ACC112 (cell line): ENCODE measurements at regions not wholly inside any gene's neighbourhood (a gene's known extent, or its start where the extent isn't known, plus 50 kb on each side); places are given as distances from the start of the nearest gene placed in this dataset.

Source experiments
- H2AFZ ChIP-seq: fragments of 200-600 bp; sonication (generic); one replicate; pipeline ENCODE4 v1.6.0; 2017; ENCODE audit warnings: antibody characterized with exemption, low read length; ENCODE audit not compliant: unreplicated experiment
- H3K27ac ChIP-seq: fragments of 200-600 bp; sonication (generic); 2 replicates; pipeline ENCODE4 v1.5.1; 2014; ENCODE audit warnings: low read depth, mild to moderate bottlenecking, antibody characterized with exemption, low read length, moderate library complexity
- H3K27me3 ChIP-seq: fragments of 200-600 bp; sonication (generic); 2 replicates; pipeline ENCODE4 v1.6.1; 2014; ENCODE audit warnings: mild to moderate bottlenecking, antibody characterized with exemption, low read length, moderate library complexity, mixed read lengths; ENCODE audit not compliant: insufficient read depth
- H3K36me3 ChIP-seq: fragments of 200-600 bp; sonication (generic); 2 replicates; pipeline ENCODE4 v1.6.1; 2016; ENCODE audit warnings: mild to moderate bottlenecking, antibody characterized with exemption, low read length, moderate library complexity, mixed read lengths; ENCODE audit not compliant: insufficient read depth
- H3K4me1 ChIP-seq: fragments of 200-600 bp; sonication (generic); one replicate; pipeline ENCODE4 v1.6.1; 2016; ENCODE audit warnings: low read length, mixed read lengths; ENCODE audit not compliant: insufficient read depth, unreplicated experiment, control insufficient read depth
- H3K4me3 ChIP-seq: fragments of 200-600 bp; sonication (generic); 2 replicates; pipeline ENCODE4 v1.5.1; 2014; ENCODE audit warnings: mild to moderate bottlenecking, low read depth, low read length
- H3K79me2 ChIP-seq: fragments of 200-600 bp; sonication (generic); one replicate; pipeline ENCODE4 v1.6.0; 2016; ENCODE audit warnings: low read length; ENCODE audit not compliant: control insufficient read depth, unreplicated experiment, insufficient read depth

- Histone ChIP-seq H3K27ac (no peak overlapping the region), H2AFZ (no peak overlapping the region), H3K4me1 (no peaks in the 10 kb centered on the region), H3K4me3 (no peak overlapping the region), H3K36me3 (no peaks in the 10 kb centered on the region), H3K27me3 (no peaks in the 10 kb centered on the region), H3K79me2 (no peaks in the 10 kb centered on the region)
These were observed 782.2 kb downstream of the TBC1D22A start for GRCh38 chr22:47544696-47545095.

DNA sequence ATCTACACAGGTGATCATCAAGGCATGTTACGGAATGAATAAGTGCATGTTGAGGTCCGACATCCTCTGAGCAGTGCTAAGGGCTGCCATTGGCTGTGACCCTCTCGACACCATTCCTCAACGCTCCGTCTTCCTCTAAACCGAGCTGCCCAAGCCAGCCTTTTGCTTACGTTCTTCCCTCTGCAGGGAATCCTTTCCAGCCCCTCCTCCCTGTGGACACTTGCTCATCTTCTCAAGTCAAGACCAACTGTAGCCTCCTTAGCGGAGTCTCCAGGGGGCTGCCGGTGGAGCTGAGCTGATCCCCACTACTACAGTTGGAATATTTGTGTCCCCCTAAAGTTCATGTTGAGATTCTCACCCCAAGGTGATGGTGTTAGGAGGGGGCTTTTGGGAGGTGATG, 781.0 kb downstream of the TBC1D22A start:
- Histone ChIP-seq H3K4me1 (no peaks in the 10 kb centered on the region), H3K27me3 (no peaks in the 10 kb centered on the region), H3K36me3 (no peaks in the 10 kb centered on the region), H3K27ac (no peak overlapping the region), H3K79me2 (no peaks in the 10 kb centered on the region), H2AFZ (no peak overlapping the region), H3K4me3 (no peak overlapping the region)

DNA sequence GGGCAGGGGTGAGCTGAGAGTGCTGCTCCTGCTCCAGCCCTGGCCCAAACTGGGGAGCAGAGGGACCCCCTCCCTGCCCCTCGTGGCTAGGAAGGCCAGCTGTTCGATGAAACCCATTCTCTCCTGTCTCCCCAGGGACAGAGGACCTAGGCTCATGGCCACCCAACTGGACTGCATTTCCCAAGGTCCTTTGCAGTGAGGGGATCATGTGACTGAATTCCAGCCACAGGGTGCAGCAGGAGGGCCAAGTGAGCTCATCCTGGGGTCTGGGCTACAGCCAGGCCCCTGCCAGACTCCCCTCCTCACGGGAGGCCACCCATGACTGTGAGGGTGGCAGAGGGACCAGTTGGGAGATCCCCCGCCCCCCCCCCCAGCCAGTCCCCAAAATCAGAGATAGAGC, 777.6 kb downstream of the TBC1D22A start:
- no peaks in the 10 kb centered on the region for H3K4me1 ChIP-seq
- no peak overlapping the region for H3K27ac ChIP-seq
- H2AFZ ChIP-seq: no peak overlapping the region
- H3K79me2 ChIP-seq: no peaks in the 10 kb centered on the region
- H3K36me3 ChIP-seq: no peaks in the 10 kb centered on the region
- no peaks in the 10 kb centered on the region for H3K27me3 ChIP-seq
- no peak overlapping the region for H3K4me3 ChIP-seq

GRCh38 chr22:47539374-47539773, 776.9 kb downstream of the TBC1D22A start:
- H2AFZ ChIP-seq: no peak overlapping the region
- H3K36me3 ChIP-seq: no peaks in the 10 kb centered on the region
- H3K4me3 ChIP-seq: no peak overlapping the region
- H3K4me1 ChIP-seq: no peaks in the 10 kb centered on the region
- no peaks in the 10 kb centered on the region for H3K27me3 ChIP-seq
- H3K27ac ChIP-seq: no peak overlapping the region
- H3K79me2 ChIP-seq: no peaks in the 10 kb centered on the region

GRCh38 chr22:47535681-47536080, 773.2 kb downstream of the TBC1D22A start:
- Histone ChIP-seq H3K36me3 (no peaks in the 10 kb centered on the region), H2AFZ (no peak overlapping the region), H3K27me3 (no peaks in the 10 kb centered on the region), H3K27ac (no peak overlapping the region), H3K79me2 (no peaks in the 10 kb centered on the region), H3K4me1 (no peaks in the 10 kb centered on the region), H3K4me3 (no peak overlapping the region)

DNA sequence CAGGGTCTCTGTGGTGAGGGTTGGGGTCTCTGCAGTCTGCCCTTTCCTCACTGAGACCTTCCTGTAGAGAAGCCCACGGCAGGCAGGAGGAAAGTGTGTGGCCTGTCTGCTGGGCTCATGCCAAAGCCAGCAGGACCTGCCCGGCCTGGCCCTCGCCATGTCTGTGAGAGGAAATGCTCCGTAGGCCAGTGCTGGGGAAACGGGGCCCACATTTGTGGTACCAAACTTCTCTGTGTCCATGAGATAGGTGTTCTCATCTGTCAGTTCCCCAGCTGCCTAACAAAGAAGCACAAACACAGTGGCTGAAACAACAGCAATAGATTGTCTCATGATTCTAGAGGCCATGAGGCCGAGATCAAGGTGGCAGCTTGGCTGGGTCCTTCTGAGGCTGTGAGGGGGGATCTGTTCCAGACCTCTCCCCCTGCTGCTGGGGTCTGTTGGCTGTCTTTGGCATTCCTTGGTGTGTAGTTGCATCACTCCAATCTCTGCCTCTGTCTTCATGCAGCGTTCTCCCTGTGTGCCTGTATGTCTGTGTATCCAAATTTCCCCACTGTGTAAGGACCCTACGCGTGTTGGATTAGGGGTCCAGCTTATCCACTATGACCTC, 772.5 kb downstream of the TBC1D22A start:
- H3K79me2 ChIP-seq: no peaks in the 10 kb centered on the region

GRCh38 chr22:47533961-47534803, 771.7 kb downstream of the TBC1D22A start:
- H3K4me3 ChIP-seq: no peak overlapping the region
- H3K4me1 ChIP-seq: no peaks in the 10 kb centered on the region
- no peaks in the 10 kb centered on the region for H3K79me2 ChIP-seq
- no peaks in the 10 kb centered on the region for H3K27me3 ChIP-seq
- H2AFZ ChIP-seq: no peak overlapping the region
- no peak overlapping the region for H3K27ac ChIP-seq
- H3K36me3 ChIP-seq: no peaks in the 10 kb centered on the region

More for the DNA sequence above, 772.5 kb downstream of the TBC1D22A start:
- Histone ChIP-seq H3K4me1 (no peaks in the 10 kb centered on the region), H3K4me3 (no peak overlapping the region), H3K27ac (no peak overlapping the region), H3K36me3 (no peaks in the 10 kb centered on the region), H2AFZ (no peak overlapping the region), H3K27me3 (no peaks in the 10 kb centered on the region)

DNA sequence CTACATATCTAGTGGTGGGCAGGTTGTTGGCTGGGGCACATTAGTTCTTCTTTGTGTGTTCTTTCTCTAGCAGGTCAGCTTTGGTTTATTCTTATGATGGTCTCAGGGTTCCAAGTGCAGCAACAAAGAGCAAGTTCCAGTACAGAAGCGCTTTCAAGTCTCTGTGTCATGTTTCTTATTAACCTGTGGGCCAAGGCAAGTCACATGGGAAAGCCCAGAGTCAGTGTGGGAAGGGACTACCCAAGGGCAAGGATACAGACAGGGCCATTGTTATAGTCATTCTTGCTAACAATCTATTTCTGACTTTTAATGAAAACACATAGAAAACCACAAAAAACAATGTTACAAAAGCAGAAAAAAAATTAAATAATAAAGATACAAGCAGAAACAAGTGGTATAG, 754.6 kb downstream of the TBC1D22A start:
- Histone ChIP-seq H2AFZ (no peak overlapping the region), H3K4me3 (no peak overlapping the region), H3K79me2 (no peaks in the 10 kb centered on the region), H3K27me3 (no peaks in the 10 kb centered on the region), H3K36me3 (no peaks in the 10 kb centered on the region), H3K4me1 (no peaks in the 10 kb centered on the region), H3K27ac (no peak overlapping the region)

DNA sequence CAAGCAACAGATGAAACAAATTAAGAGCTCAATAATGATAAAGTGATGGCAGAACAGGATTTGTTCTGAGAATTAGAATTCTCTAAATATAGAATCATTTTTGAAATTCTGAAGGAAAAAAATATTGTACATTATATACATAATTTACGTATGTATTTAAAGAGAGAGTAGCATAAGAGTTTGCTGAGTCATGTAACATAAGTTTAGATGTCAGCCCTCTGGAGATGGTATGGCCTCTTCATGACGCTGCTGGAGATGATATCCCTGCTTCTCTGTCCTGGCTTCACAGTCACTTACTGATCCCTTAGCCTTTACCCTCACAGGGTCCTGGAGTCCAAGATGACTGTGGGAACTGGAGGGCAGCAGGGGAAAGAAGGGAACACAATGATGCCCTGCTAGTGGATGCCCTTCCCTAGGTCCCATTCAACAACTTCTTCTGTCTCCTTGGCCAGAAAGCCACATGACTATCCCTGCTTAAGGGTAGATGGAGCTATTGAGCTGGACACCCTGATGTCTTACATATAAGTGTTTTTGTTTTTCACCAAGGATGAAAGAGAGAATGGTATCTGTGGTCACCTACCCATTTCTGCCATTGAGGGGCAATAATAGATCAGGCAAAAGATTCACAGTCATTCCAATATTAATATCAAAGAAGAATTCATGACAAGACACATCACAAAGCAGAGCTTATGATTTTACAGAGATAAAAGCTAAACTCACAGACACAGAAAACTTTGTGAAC, 753.1 kb downstream of the TBC1D22A start:
- no peak overlapping the region for H3K4me3 ChIP-seq
- no peaks in the 10 kb centered on the region for H3K4me1 ChIP-seq
- no peak overlapping the region for H3K27ac ChIP-seq
- no peaks in the 10 kb centered on the region for H3K27me3 ChIP-seq
- H3K79me2 ChIP-seq: no peaks in the 10 kb centered on the region
- no peak overlapping the region for H2AFZ ChIP-seq
- no peaks in the 10 kb centered on the region for H3K36me3 ChIP-seq

DNA sequence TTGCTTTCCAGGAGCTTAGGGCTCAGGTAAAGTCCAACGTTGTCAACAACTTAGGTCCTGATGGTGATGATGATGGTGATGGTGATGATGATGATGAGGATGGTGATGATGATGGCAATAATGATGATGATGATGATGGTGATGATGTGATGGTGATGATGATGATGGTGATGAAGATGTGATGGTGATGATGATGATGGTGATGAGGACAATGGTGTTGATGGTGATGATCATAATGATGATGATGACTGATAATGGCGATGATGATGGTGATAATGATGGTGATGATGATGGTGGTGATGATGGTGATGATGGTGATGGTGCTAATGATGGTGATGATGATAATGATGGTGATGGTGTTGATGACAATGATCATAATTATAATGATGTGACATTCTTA, 750.2 kb downstream of the TBC1D22A start:
- no peaks in the 10 kb centered on the region for H3K79me2 ChIP-seq
- H2AFZ ChIP-seq: no peak overlapping the region
- no peak overlapping the region for H3K4me3 ChIP-seq
- no peaks in the 10 kb centered on the region for H3K4me1 ChIP-seq
- H3K27me3 ChIP-seq: no peaks in the 10 kb centered on the region
- H3K27ac ChIP-seq: no peak overlapping the region
- H3K36me3 ChIP-seq: no peaks in the 10 kb centered on the region
